BE2C (cell line): ENCODE measurements at regions not wholly inside any gene's neighbourhood (a gene's known extent, or its start where the extent isn't known, plus 50 kb on each side); places are given as distances from the start of the nearest gene placed in this dataset.

Experiments
- DNase-seq: peaks from one replicate; pipeline ENCODE4 v3.0.0-alpha.2; 2020
- H3K27me3 ChIP-seq: fragments of 250-450 bp; sonication (Bioruptor Pico); 2 replicates; pipeline ENCODE4 v1.5.1; 2020; ENCODE audit warnings: mild to moderate bottlenecking
- H3K36me3 ChIP-seq: fragments of 250-450 bp; sonication (Bioruptor Pico); 2 replicates; pipeline ENCODE4 v1.5.1; 2020; ENCODE audit warnings: mild to moderate bottlenecking
- H3K4me1 ChIP-seq: fragments of 250-450 bp; sonication (Bioruptor Pico); 2 replicates; pipeline ENCODE4 v1.5.1; 2020
- H3K4me3 ChIP-seq: 2 replicates; pipeline ENCODE4 v1.5.1; 2011; ENCODE audit warnings: low read depth, low read length
- H3K9me3 ChIP-seq: fragments of 250-450 bp; sonication (Bioruptor Pico); 2 replicates; pipeline ENCODE4 v1.5.1; 2020
- TF ChIP-seq, protein P1 (sequence below): IDR thresholded peaks from 2 replicates; pipeline ENCODE4 v1.5.1; 2012; ENCODE audit warnings: mild to moderate bottlenecking, low read depth, low read length

- Histone ChIP-seq H3K27me3 (no peaks in the 10 kb centered on the region), H3K4me1 (no peaks in the 10 kb centered on the region), H3K36me3 (no peaks in the 10 kb centered on the region), H3K9me3 (no peaks in the 10 kb centered on the region), H3K4me3 (no peak overlapping the region)
- TF ChIP-seq, protein P1, sequence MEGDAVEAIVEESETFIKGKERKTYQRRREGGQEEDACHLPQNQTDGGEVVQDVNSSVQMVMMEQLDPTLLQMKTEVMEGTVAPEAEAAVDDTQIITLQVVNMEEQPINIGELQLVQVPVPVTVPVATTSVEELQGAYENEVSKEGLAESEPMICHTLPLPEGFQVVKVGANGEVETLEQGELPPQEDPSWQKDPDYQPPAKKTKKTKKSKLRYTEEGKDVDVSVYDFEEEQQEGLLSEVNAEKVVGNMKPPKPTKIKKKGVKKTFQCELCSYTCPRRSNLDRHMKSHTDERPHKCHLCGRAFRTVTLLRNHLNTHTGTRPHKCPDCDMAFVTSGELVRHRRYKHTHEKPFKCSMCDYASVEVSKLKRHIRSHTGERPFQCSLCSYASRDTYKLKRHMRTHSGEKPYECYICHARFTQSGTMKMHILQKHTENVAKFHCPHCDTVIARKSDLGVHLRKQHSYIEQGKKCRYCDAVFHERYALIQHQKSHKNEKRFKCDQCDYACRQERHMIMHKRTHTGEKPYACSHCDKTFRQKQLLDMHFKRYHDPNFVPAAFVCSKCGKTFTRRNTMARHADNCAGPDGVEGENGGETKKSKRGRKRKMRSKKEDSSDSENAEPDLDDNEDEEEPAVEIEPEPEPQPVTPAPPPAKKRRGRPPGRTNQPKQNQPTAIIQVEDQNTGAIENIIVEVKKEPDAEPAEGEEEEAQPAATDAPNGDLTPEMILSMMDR = no peak
- DNase-seq = no peak
Observed at GRCh38 chr9:100784755-100785154, 206.9 kb downstream of the CAVIN4 start.

GRCh38 chr9:100785946-100786345 lies 208.1 kb downstream of the CAVIN4 start:
- TF ChIP-seq, protein P1 = no peak
- Histone ChIP-seq H3K27me3 (no peaks in the 10 kb centered on the region), H3K9me3 (no peaks in the 10 kb centered on the region), H3K4me3 (no peak overlapping the region), H3K4me1 (no peaks in the 10 kb centered on the region), H3K36me3 (no peaks in the 10 kb centered on the region)
- DNase-seq = no peak

DNA sequence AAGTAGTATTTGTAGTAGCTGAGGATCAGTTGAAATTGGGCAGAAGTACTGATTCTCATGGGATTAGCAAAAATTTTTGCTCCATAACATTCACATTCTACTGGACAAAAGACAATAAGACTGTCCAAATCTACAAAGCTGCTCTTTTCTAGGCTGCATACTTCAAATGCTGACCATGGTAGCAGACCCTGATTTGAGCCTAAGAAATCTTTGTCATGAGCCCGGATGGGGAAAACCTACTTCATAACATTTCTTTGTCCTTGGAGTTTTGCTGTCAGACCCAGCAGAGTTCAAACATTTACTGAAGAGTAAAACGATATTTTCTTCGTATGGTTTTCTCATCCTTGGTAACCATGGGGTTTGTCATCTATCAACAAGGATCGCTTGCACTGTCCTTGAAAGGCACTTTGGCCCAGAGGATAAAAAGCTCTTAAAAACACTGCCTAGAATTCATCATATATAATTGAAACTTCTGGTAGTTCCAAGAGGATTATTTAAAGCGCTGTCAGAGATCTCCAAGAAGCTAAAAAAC lies 216.9 kb downstream of the CAVIN4 start:
- no peaks in the 10 kb centered on the region for H3K4me1 ChIP-seq
- no peak for DNase-seq
- TF ChIP-seq, protein P1 = no peak

GRCh38 chr9:100803956-100804355 lies 224.6 kb upstream of the PLPPR1 start:
- no peak for DNase-seq
- no peaks in the 10 kb centered on the region for H3K9me3 ChIP-seq
- no peaks in the 10 kb centered on the region for H3K36me3 ChIP-seq
- no peaks in the 10 kb centered on the region for H3K27me3 ChIP-seq
- H3K4me1 ChIP-seq = no peaks in the 10 kb centered on the region
- TF ChIP-seq, protein P1 = no peak
- H3K4me3 ChIP-seq = no peak overlapping the region

More for the DNA sequence above, 216.9 kb downstream of the CAVIN4 start:
- Histone ChIP-seq H3K4me3 (no peak overlapping the region), H3K9me3 (no peaks in the 10 kb centered on the region), H3K36me3 (no peaks in the 10 kb centered on the region), H3K27me3 (no peaks in the 10 kb centered on the region)

GRCh38 chr9:100811643-100812042 lies 216.9 kb upstream of the PLPPR1 start:
- DNase-seq = no peak
- no peaks in the 10 kb centered on the region for H3K36me3 ChIP-seq
- TF ChIP-seq, protein P1 = no peak
- no peaks in the 10 kb centered on the region for H3K27me3 ChIP-seq
- no peak overlapping the region for H3K4me3 ChIP-seq
- H3K4me1 ChIP-seq = no peaks in the 10 kb centered on the region
- no peaks in the 10 kb centered on the region for H3K9me3 ChIP-seq

DNA sequence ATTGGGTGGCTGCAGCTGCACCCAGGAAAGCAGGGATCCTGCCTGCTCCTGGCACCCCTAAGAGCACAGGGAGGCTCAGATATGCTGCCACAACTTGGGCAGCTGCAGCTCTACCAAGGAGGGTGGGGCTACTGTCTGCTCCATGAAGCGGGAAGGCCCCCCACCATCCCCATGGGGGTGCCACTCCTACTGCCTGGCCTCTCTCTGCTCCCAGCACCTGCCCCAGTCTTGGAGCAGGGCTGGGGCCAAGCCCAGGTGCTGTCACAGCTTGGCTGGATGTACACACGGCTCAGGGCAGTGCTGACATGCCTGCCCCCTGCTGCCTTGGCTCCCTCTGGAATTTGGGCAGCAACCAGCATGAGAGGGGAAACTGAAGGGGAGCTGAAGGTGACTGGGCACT lies 214.7 kb upstream of the PLPPR1 start:
- Histone ChIP-seq H3K4me3 (no peak overlapping the region), H3K4me1 (no peaks in the 10 kb centered on the region), H3K9me3 (no peaks in the 10 kb centered on the region), H3K36me3 (no peaks in the 10 kb centered on the region), H3K27me3 (no peaks in the 10 kb centered on the region)
- DNase-seq = no peak
- TF ChIP-seq, protein P1 = no peak
